ENCODE measurements at regions not wholly inside any gene's neighbourhood (a gene's known extent, or its start where the extent isn't known, plus 50 kb on each side); places are given as distances from the start of the nearest gene placed in this dataset.

GRCh38 chr20:53853111-53853713 lies 217.2 kb downstream of the BCAS1 start:
- no peaks in the 10 kb centered on the region for H3K27me3 ChIP-seq
- H3K4me3 ChIP-seq = no peak overlapping the region
- DNase-seq (ENCODE audit: low read depth in 1 of 2, low spot score in 1 of 2) = no peak
- no peaks in the 10 kb centered on the region for H3K36me3 ChIP-seq
- no peaks in the 10 kb centered on the region for H3K9me3 ChIP-seq (ENCODE audit: low read depth)
- H3K4me1 ChIP-seq (ENCODE audit: low read depth) = peaks cover 8% of the 10 kb centered on the region
- no peak for TF ChIP-seq CTCF (IDR thresholded peaks at IDR 0.05; ENCODE audit: low read depth, low read length)
- H3K27ac ChIP-seq = no peak overlapping the region

DNA sequence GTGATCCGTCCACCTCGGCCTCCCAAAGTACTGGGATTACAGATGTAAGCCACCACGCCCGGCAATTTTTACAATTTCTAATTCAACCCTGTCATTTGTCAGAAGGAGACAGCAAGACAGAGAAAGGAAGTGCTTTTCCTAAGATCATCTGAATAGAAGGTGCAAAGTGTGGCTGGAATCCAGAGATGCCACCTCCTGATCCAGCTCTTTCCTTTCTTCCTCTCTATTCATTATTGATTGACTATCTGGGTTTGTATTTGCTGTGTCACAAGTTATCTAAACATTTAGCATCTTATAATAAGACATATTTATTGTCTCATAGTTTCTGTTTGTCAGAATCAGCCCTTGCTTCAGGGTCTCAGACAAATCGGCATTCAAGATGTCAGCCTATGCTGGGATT lies 217.7 kb downstream of the BCAS1 start:
- no peaks in the 10 kb centered on the region for H3K9me3 ChIP-seq (ENCODE audit: low read depth)
- H3K27ac ChIP-seq = no peak overlapping the region
- no peaks in the 10 kb centered on the region for H3K27me3 ChIP-seq
- TF ChIP-seq CTCF (IDR thresholded peaks at IDR 0.05; ENCODE audit: low read depth, low read length) = no peak
- no peak for DNase-seq (ENCODE audit: low read depth in 1 of 2, low spot score in 1 of 2)
- no peaks in the 10 kb centered on the region for H3K36me3 ChIP-seq
- H3K4me3 ChIP-seq = no peak overlapping the region
- peaks cover 7% of the 10 kb centered on the region for H3K4me1 ChIP-seq (ENCODE audit: low read depth)

- no peak for DNase-seq (ENCODE audit: low read depth in 1 of 2, low spot score in 1 of 2)
- Histone ChIP-seq H3K27me3 (no peaks in the 10 kb centered on the region), H3K27ac (no peak overlapping the region), H3K4me1 (ENCODE audit: low read depth) (peaks cover 7% of the 10 kb centered on the region), H3K4me3 (no peak overlapping the region), H3K36me3 (no peaks in the 10 kb centered on the region), H3K9me3 (ENCODE audit: low read depth) (no peaks in the 10 kb centered on the region)
- TF ChIP-seq CTCF (IDR thresholded peaks at IDR 0.05; ENCODE audit: low read depth, low read length) = no peak
Measured at GRCh38 chr20:53852014-53852413, 218.4 kb downstream of the BCAS1 start.

- no peak for TF ChIP-seq CTCF (IDR thresholded peaks at IDR 0.05; ENCODE audit: low read depth, low read length)
Measured at GRCh38 chr20:53850319-53850718, 220.1 kb downstream of the BCAS1 start.

DNA sequence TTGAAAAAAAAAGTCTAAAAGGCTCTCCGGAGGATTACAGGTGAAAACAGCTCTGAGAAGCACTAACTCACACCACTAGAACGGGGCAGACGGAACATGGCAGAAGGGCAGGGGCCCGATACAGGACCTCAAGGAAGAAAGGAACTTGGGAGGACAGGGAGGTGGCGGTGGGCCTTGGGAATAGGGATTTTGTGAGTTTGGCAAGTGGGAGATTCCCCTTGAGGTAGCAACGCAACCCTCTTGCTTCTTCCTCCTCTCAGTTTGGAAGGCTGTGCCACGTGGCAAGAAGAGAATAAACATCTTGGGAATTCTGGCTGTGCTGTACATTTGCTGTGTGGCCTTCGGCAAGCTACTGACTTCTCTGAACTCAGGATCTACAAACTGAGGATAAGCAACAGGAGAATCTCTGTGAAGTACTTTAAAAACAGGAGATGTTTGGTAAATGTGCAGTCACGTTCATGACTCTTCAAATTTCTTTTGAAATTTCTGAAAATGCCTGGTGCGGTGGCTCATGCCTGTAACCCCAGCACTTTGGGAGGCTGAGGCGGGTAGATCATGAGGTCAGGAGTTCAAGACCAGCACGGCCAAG lies 220.8 kb downstream of the BCAS1 start:
- TF ChIP-seq CTCF (IDR thresholded peaks at IDR 0.05; ENCODE audit: low read depth, low read length) = no peak
- H3K4me3 ChIP-seq = no peak overlapping the region
- no peak for DNase-seq (ENCODE audit: low read depth in 1 of 2, low spot score in 1 of 2)

More at GRCh38 chr20:53850319-53850718, 220.1 kb downstream of the BCAS1 start:
- Histone ChIP-seq H3K36me3 (no peaks in the 10 kb centered on the region), H3K4me3 (no peak overlapping the region), H3K9me3 (ENCODE audit: low read depth) (no peaks in the 10 kb centered on the region), H3K4me1 (ENCODE audit: low read depth) (peaks cover 7% of the 10 kb centered on the region), H3K27ac (no peak overlapping the region), H3K27me3 (no peaks in the 10 kb centered on the region)
- DNase-seq (ENCODE audit: low read depth in 1 of 2, low spot score in 1 of 2) = no peak

More for the DNA sequence above, 220.8 kb downstream of the BCAS1 start:
- no peak overlapping the region for H3K27ac ChIP-seq
- H3K27me3 ChIP-seq = no peaks in the 10 kb centered on the region
- H3K9me3 ChIP-seq (ENCODE audit: low read depth) = no peaks in the 10 kb centered on the region
- H3K36me3 ChIP-seq = no peaks in the 10 kb centered on the region
- peaks cover 7% of the 10 kb centered on the region for H3K4me1 ChIP-seq (ENCODE audit: low read depth)
